ENCODE measurements at regions not wholly inside any gene's neighbourhood (a gene's known extent, or its start where the extent isn't known, plus 50 kb on each side); places are given as distances from the start of the nearest gene placed in this dataset.
A peak's percentile ranks its signal among the peaks of the same experiment; 100 is the strongest.

- CTCF ChIA-PET, result no interaction called here
- no peaks in the 10 kb centered on the region for H3K36me3 Mint-ChIP-seq
- POLR2A ChIA-PET, result no interaction called here
- H3K4me1 Mint-ChIP-seq, result peaks cover 0 to 7% (median 0%) of the 10 kb centered on the region in 3 donors
- Histone ChIP-seq H3K36me3 (ENCODE audit: insufficient read depth, low read length) (no peaks in the 10 kb centered on the region), H3K4me1 (ENCODE audit: insufficient read depth, low read length) (no peaks in the 10 kb centered on the region), H3K27ac (ENCODE audit: low read depth, low read length) (no peak overlapping the region), H3K27me3 (ENCODE audit: insufficient read depth, low read length, poor library complexity, severe bottlenecking) (no peaks in the 10 kb centered on the region), H3K9me3 (ENCODE audit: low read length) (no peaks in the 10 kb centered on the region), H3K4me3 (ENCODE audit: low read length) (no peak overlapping the region)
- no peak for DNase-seq
- no peak overlapping the region for H3K4me3 Mint-ChIP-seq
- H3K27me3 Mint-ChIP-seq, result peaks cover 4 to 8% of the 10 kb centered on the region in 2 donors
- H3K9me3 Mint-ChIP-seq, result no peaks in the 10 kb centered on the region
- no peak overlapping the region for H3K27ac Mint-ChIP-seq
These were observed 163.2 kb downstream of the SUCLA2 start for GRCh38 chr13:47837906-47838305.

GRCh38 chr13:47837104-47837880, 163.8 kb downstream of the SUCLA2 start:
- H3K4me3 ChIP-seq (ENCODE audit: low read length), result no peak overlapping the region
- H3K9me3 ChIP-seq (ENCODE audit: low read length), result no peaks in the 10 kb centered on the region
- no peaks in the 10 kb centered on the region for H3K9me3 Mint-ChIP-seq
- H3K27ac Mint-ChIP-seq, result no peak overlapping the region
- no peaks in the 10 kb centered on the region for H3K36me3 ChIP-seq (ENCODE audit: insufficient read depth, low read length)
- no peak overlapping the region for H3K4me3 Mint-ChIP-seq
- ChIA-PET POLR2A (no interaction called here), CTCF (no interaction called here)
- peaks cover 4 to 8% of the 10 kb centered on the region in 2 donors for H3K27me3 Mint-ChIP-seq
- DNase-seq, result no peak
- H3K27me3 ChIP-seq (ENCODE audit: insufficient read depth, low read length, poor library complexity, severe bottlenecking), result no peaks in the 10 kb centered on the region
- no peak overlapping the region for H3K27ac ChIP-seq (ENCODE audit: low read depth, low read length)
- H3K36me3 Mint-ChIP-seq, result no peaks in the 10 kb centered on the region
- peaks cover 0 to 7% (median 0%) of the 10 kb centered on the region in 3 donors for H3K4me1 Mint-ChIP-seq
- H3K4me1 ChIP-seq (ENCODE audit: insufficient read depth, low read length), result no peaks in the 10 kb centered on the region

GRCh38 chr13:47835470-47836228, 165.4 kb downstream of the SUCLA2 start:
- Mint-ChIP-seq H3K9me3 (no peaks in the 10 kb centered on the region), H3K4me3 (peak overlapping the region in 2 of 7 donors; percentile 7 to 33), H3K27me3 (peaks cover 4 to 8% of the 10 kb centered on the region in 2 donors), H3K27ac (no peak overlapping the region), H3K4me1 (peaks cover 0 to 7% (median 0%) of the 10 kb centered on the region in 3 donors), H3K36me3 (no peaks in the 10 kb centered on the region)
- ChIA-PET CTCF (no interaction called here), POLR2A (no interaction called here)
- Histone ChIP-seq H3K27me3 (ENCODE audit: insufficient read depth, low read length, poor library complexity, severe bottlenecking) (no peaks in the 10 kb centered on the region), H3K27ac (ENCODE audit: low read depth, low read length) (no peak overlapping the region), H3K36me3 (ENCODE audit: insufficient read depth, low read length) (no peaks in the 10 kb centered on the region), H3K9me3 (ENCODE audit: low read length) (no peaks in the 10 kb centered on the region), H3K4me1 (ENCODE audit: insufficient read depth, low read length) (no peaks in the 10 kb centered on the region), H3K4me3 (ENCODE audit: low read length) (no peak overlapping the region)
- no peak for DNase-seq

GRCh38 chr13:47832458-47832972, 168.6 kb downstream of the SUCLA2 start:
- Histone ChIP-seq H3K4me3 (ENCODE audit: low read length) (no peak overlapping the region), H3K9me3 (ENCODE audit: low read length) (no peaks in the 10 kb centered on the region), H3K4me1 (ENCODE audit: insufficient read depth, low read length) (no peaks in the 10 kb centered on the region), H3K27me3 (ENCODE audit: insufficient read depth, low read length, poor library complexity, severe bottlenecking) (no peaks in the 10 kb centered on the region), H3K27ac (ENCODE audit: low read depth, low read length) (no peak overlapping the region), H3K36me3 (ENCODE audit: insufficient read depth, low read length) (no peaks in the 10 kb centered on the region)
- H3K4me3 Mint-ChIP-seq, result no peak overlapping the region
- DNase-seq, result no peak
- H3K27me3 Mint-ChIP-seq, result peaks cover 4 to 8% of the 10 kb centered on the region in 2 donors
- ChIA-PET POLR2A (no interaction called here), CTCF (no interaction called here)
- H3K9me3 Mint-ChIP-seq, result no peaks in the 10 kb centered on the region
- H3K27ac Mint-ChIP-seq, result no peak overlapping the region
- no peaks in the 10 kb centered on the region for H3K36me3 Mint-ChIP-seq
- peaks cover 0 to 7% (median 0%) of the 10 kb centered on the region in 3 donors for H3K4me1 Mint-ChIP-seq

- ChIA-PET CTCF (no interaction called here), POLR2A (no interaction called here)
- no peaks in the 10 kb centered on the region for H3K36me3 ChIP-seq (ENCODE audit: insufficient read depth, low read length)
- Mint-ChIP-seq H3K9me3 (no peaks in the 10 kb centered on the region), H3K27me3 (peaks cover 2 to 4% of the 10 kb centered on the region in 2 donors), H3K4me3 (no peak overlapping the region), H3K36me3 (no peaks in the 10 kb centered on the region), H3K27ac (no peak overlapping the region), H3K4me1 (peaks cover 0 to 5% (median 0%) of the 10 kb centered on the region in 3 donors)
- DNase-seq, result no peak
- no peak overlapping the region for H3K4me3 ChIP-seq (ENCODE audit: low read length)
- no peak overlapping the region for H3K27ac ChIP-seq (ENCODE audit: low read depth, low read length)
- H3K9me3 ChIP-seq (ENCODE audit: low read length), result no peaks in the 10 kb centered on the region
- no peaks in the 10 kb centered on the region for H3K27me3 ChIP-seq (ENCODE audit: insufficient read depth, low read length, poor library complexity, severe bottlenecking)
- no peaks in the 10 kb centered on the region for H3K4me1 ChIP-seq (ENCODE audit: insufficient read depth, low read length)
These were observed 169.8 kb downstream of the SUCLA2 start for GRCh38 chr13:47831265-47831664.

- H3K4me3 Mint-ChIP-seq, result no peak overlapping the region
- peaks cover 0 to 10% (median 3%) of the 10 kb centered on the region in 3 donors for H3K36me3 Mint-ChIP-seq
- no peaks in the 10 kb centered on the region for H3K4me1 Mint-ChIP-seq
- CTCF ChIA-PET, result no interaction called here
- Histone ChIP-seq H3K27ac (ENCODE audit: low read depth, low read length) (no peak overlapping the region), H3K4me1 (ENCODE audit: insufficient read depth, low read length) (no peaks in the 10 kb centered on the region), H3K4me3 (ENCODE audit: low read length) (no peak overlapping the region), H3K27me3 (ENCODE audit: insufficient read depth, low read length, poor library complexity, severe bottlenecking) (no peaks in the 10 kb centered on the region), H3K36me3 (ENCODE audit: insufficient read depth, low read length) (no peaks in the 10 kb centered on the region), H3K9me3 (ENCODE audit: low read length) (no peaks in the 10 kb centered on the region)
- peaks cover 0 to 6% (median 3%) of the 10 kb centered on the region in 5 donors for H3K9me3 Mint-ChIP-seq
- DNase-seq, result no peak
- peaks cover 2 to 4% of the 10 kb centered on the region in 2 donors for H3K27me3 Mint-ChIP-seq
- POLR2A ChIA-PET, result no interaction called here
- no peak overlapping the region for H3K27ac Mint-ChIP-seq
These were observed 171.4 kb downstream of the SUCLA2 start for GRCh38 chr13:47829690-47830089.

GRCh38 chr13:47826471-47826870, 174.6 kb downstream of the SUCLA2 start:
- Mint-ChIP-seq H3K4me3 (no peak overlapping the region), H3K27ac (no peak overlapping the region), H3K36me3 (peaks cover 0 to 10% (median 3%) of the 10 kb centered on the region in 3 donors), H3K27me3 (peaks cover 5 to 7% of the 10 kb centered on the region in 2 donors), H3K9me3 (peaks cover 0 to 6% (median 3%) of the 10 kb centered on the region in 5 donors), H3K4me1 (no peaks in the 10 kb centered on the region)
- no peaks in the 10 kb centered on the region for H3K27me3 ChIP-seq (ENCODE audit: insufficient read depth, low read length, poor library complexity, severe bottlenecking)
- no peak overlapping the region for H3K4me3 ChIP-seq (ENCODE audit: low read length)
- no peaks in the 10 kb centered on the region for H3K4me1 ChIP-seq (ENCODE audit: insufficient read depth, low read length)
- no peak for DNase-seq
- no peaks in the 10 kb centered on the region for H3K9me3 ChIP-seq (ENCODE audit: low read length)
- ChIA-PET POLR2A (no interaction called here), CTCF (no interaction called here)
- no peaks in the 10 kb centered on the region for H3K36me3 ChIP-seq (ENCODE audit: insufficient read depth, low read length)
- no peak overlapping the region for H3K27ac ChIP-seq (ENCODE audit: low read depth, low read length)

GRCh38 chr13:47822036-47822435, 179.0 kb downstream of the SUCLA2 start:
- Mint-ChIP-seq H3K4me3 (no peak overlapping the region), H3K27ac (no peak overlapping the region), H3K27me3 (peaks cover 5 to 7% of the 10 kb centered on the region in 2 donors), H3K4me1 (no peaks in the 10 kb centered on the region), H3K9me3 (peaks cover 0 to 6% (median 3%) of the 10 kb centered on the region in 5 donors), H3K36me3 (peaks cover 0 to 10% (median 3%) of the 10 kb centered on the region in 3 donors)
- Histone ChIP-seq H3K27ac (ENCODE audit: low read depth, low read length) (no peak overlapping the region), H3K4me1 (ENCODE audit: insufficient read depth, low read length) (no peaks in the 10 kb centered on the region), H3K27me3 (ENCODE audit: insufficient read depth, low read length, poor library complexity, severe bottlenecking) (no peaks in the 10 kb centered on the region), H3K4me3 (ENCODE audit: low read length) (no peak overlapping the region), H3K9me3 (ENCODE audit: low read length) (no peaks in the 10 kb centered on the region), H3K36me3 (ENCODE audit: insufficient read depth, low read length) (no peaks in the 10 kb centered on the region)
- no peak for DNase-seq
- ChIA-PET CTCF (no interaction called here), POLR2A (no interaction called here)

Measured in CD8-positive, alpha-beta memory T cell (primary cell).